ENCODE measurements at regions not wholly inside any gene's neighbourhood (a gene's known extent, or its start where the extent isn't known, plus 50 kb on each side); places are given as distances from the start of the nearest gene placed in this dataset.

DNA sequence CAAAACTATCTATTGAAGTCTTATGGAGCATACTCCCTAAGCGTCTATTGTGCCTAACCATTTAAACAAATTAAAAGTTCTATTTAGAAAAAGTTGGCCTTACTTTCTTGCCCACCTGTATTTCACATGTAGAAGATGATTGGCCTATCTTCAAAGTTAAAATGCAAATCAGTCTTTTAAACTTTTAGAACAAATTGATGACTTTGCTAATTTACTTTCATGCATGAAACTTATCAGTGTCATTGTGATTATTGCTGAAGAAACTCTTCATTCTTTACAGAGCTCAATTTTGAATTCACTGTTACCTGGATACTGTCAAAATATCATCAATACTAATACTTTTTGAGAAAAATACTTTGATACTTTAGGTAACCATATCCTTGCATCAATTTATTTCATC is 216.1 kb downstream of the COX7C start:
- in situ Hi-C loops (cut with HindIII; ENCODE audit: low sequenced_read_pairs), result no loop called here
- no peak for DNase-seq (ENCODE audit: low read depth, low spot score)
- H3K4me3 ChIP-seq (ENCODE audit: low read depth, low read length), result no peak overlapping the region
- TF ChIP-seq, protein P1, sequence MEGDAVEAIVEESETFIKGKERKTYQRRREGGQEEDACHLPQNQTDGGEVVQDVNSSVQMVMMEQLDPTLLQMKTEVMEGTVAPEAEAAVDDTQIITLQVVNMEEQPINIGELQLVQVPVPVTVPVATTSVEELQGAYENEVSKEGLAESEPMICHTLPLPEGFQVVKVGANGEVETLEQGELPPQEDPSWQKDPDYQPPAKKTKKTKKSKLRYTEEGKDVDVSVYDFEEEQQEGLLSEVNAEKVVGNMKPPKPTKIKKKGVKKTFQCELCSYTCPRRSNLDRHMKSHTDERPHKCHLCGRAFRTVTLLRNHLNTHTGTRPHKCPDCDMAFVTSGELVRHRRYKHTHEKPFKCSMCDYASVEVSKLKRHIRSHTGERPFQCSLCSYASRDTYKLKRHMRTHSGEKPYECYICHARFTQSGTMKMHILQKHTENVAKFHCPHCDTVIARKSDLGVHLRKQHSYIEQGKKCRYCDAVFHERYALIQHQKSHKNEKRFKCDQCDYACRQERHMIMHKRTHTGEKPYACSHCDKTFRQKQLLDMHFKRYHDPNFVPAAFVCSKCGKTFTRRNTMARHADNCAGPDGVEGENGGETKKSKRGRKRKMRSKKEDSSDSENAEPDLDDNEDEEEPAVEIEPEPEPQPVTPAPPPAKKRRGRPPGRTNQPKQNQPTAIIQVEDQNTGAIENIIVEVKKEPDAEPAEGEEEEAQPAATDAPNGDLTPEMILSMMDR (IDR thresholded peaks at IDR 0.05; ENCODE audit: low read depth, low read length), result no peak

DNA sequence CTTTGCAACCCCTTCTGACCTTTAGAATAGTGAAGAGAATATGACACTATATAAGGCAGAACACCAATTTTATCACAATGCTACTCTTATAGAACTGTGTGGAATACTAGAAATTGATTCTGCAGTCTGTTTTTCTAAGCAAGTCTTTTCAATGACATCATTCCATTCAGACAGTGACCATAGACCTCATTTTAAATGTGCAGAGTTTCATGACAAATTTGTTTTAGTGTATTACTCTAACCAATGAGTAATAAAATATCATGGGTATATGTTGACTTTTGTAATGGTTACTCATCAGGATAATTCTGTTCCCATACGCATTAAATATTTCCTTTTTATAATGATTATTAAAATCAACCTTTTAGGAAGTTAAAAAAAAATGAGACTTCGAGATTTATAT is 219.9 kb downstream of the COX7C start:
- in situ Hi-C loops (cut with HindIII; ENCODE audit: low sequenced_read_pairs), result no loop called here
- TF ChIP-seq, protein P1 (IDR thresholded peaks at IDR 0.05; ENCODE audit: low read depth, low read length), result no peak
- no peak overlapping the region for H3K4me3 ChIP-seq (ENCODE audit: low read depth, low read length)

DNA sequence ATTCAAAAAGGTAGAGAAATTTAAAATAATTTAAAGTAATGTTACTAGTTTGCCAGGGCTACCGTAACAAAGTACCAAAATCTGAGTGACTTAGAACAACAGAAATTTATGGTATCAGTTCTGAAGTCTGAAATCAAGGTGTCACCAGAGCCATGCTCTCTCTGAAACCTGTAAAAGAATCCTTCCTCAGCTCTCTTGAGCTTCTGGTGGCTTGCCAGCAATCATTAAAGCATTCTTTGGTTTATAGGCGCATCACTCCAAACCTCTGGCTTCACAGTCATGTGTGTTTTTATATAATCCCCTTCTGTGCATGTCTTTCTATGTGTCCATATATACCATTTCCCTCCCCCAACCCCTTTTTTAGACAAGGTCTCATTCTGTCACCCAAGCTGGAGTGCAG is 220.3 kb downstream of the COX7C start:
- TF ChIP-seq, protein P1 (IDR thresholded peaks at IDR 0.05; ENCODE audit: low read depth, low read length), result no peak
- H3K4me3 ChIP-seq (ENCODE audit: low read depth, low read length), result no peak overlapping the region
- in situ Hi-C loops (cut with HindIII; ENCODE audit: low sequenced_read_pairs), result no loop called here
- peak; percentile 9 for DNase-seq (ENCODE audit: low read depth, low spot score)

More for the DNA sequence above, 219.9 kb downstream of the COX7C start:
- peak; percentile 52 for DNase-seq (ENCODE audit: low read depth, low spot score)

DNA sequence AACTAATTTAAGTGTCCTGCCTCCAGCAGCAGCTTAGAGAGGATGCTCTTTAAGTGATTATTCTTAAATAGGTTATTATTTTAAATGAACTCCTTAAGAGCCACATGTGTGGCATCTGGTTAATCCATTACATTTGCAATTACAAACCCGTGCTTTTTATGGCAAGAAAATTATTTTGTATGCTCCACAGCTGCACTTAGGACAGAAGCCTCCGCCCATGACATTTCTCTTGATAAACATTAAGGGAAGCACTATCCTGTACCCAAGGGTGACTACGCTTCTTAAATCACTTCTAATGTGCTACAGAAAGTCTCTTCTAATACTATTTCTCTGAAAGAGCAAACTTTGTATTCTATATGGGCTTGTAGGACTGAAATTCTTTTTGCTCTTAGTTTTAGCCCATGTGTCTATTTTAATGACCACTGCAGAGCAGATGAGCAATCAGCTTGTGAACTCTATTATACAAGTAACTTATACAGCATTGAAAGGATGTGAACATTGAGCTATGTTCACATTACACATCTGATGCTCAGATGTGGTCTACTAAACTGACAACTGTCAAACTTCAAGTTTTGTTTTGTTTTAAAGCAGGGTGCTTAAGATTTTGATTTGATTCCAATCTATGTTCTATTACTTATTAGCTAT is 223.4 kb downstream of the COX7C start:
- no peak for DNase-seq (ENCODE audit: low read depth, low spot score)
- no peak overlapping the region for H3K4me3 ChIP-seq (ENCODE audit: low read depth, low read length)
- TF ChIP-seq, protein P1 (IDR thresholded peaks at IDR 0.05; ENCODE audit: low read depth, low read length), result no peak
- in situ Hi-C loops (cut with HindIII; ENCODE audit: low sequenced_read_pairs), result no loop called here

DNA sequence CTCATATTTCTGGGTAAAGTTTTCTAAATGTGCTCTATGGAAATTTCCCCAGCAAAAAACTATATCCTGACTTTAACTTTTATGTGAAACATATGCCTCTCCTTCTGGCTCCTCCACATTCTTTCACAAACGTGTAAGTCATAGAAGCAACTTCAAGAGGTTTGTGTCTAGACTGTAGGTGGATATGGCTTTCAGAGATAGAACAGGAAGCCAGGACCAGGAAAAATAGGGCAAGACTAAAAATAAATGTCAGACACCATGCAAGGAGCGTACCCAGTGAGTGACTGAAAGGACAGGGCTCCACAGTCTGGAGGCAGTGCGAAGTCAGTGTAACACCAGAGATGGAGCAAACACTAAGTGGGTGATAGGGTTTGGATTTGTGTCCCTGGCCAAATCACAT is 240.7 kb downstream of the COX7C start:
- no peak for DNase-seq (ENCODE audit: low read depth, low spot score)
- in situ Hi-C loops (cut with HindIII; ENCODE audit: low sequenced_read_pairs), result no loop called here
- TF ChIP-seq, protein P1 (IDR thresholded peaks at IDR 0.05; ENCODE audit: low read depth, low read length), result no peak
- no peak overlapping the region for H3K4me3 ChIP-seq (ENCODE audit: low read depth, low read length)

DNA sequence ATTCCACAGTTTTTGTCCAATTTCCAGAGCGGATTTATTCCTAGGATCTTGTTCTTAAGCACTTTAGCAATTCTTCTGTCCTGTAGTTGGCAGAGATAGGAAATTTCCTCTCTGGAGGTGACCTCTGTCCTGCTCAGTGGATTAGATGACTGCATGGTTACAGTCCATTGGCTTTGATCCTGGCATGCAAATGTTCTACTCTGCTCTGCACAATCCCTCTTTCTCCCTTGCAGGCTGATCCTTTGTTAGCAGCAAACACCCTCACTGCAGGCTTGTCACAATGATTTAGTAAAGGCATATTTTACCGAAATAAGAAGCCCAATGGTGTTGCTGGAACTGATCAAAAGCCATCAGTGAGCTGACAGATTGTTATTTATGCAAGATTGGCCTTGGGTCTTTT is 243.8 kb downstream of the COX7C start:
- no peak overlapping the region for H3K4me3 ChIP-seq (ENCODE audit: low read depth, low read length)
- TF ChIP-seq, protein P1 (IDR thresholded peaks at IDR 0.05; ENCODE audit: low read depth, low read length), result no peak
- in situ Hi-C loops (cut with HindIII; ENCODE audit: low sequenced_read_pairs), result no loop called here
- DNase-seq (ENCODE audit: low read depth, low spot score), result no peak
